GM12801 (cell line): ENCODE measurements at regions not wholly inside any gene's neighbourhood (a gene's known extent, or its start where the extent isn't known, plus 50 kb on each side); places are given as distances from the start of the nearest gene placed in this dataset.

Experiments
- TF ChIP-seq, protein P1 (sequence below): IDR thresholded peaks from one replicate; pipeline ENCODE4 v1.5.1; 2011; ENCODE audit warnings: control low read depth; ENCODE audit not compliant: insufficient read length; ENCODE audit errors: extremely low read depth

DNA sequence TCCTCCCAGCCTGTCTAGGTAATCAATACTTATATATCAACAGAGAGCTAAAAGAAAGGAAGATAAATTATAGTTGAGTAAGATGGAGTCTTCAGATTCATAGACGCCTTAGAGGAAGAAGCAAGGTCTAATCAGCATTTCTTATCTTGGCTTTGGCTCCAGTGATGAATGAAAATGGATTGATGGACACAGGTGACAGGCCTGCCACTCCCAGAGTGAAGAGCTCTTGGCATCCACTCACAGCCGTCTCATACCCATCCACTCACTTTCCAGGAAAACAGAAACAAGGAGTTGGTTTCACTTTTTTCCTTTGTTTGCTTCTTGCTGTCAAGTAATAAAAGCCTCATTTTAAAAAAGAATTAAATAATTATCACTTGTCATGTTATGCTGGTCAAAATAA lies 168.2 kb downstream of the MFSD1 start:
- TF ChIP-seq, protein P1, sequence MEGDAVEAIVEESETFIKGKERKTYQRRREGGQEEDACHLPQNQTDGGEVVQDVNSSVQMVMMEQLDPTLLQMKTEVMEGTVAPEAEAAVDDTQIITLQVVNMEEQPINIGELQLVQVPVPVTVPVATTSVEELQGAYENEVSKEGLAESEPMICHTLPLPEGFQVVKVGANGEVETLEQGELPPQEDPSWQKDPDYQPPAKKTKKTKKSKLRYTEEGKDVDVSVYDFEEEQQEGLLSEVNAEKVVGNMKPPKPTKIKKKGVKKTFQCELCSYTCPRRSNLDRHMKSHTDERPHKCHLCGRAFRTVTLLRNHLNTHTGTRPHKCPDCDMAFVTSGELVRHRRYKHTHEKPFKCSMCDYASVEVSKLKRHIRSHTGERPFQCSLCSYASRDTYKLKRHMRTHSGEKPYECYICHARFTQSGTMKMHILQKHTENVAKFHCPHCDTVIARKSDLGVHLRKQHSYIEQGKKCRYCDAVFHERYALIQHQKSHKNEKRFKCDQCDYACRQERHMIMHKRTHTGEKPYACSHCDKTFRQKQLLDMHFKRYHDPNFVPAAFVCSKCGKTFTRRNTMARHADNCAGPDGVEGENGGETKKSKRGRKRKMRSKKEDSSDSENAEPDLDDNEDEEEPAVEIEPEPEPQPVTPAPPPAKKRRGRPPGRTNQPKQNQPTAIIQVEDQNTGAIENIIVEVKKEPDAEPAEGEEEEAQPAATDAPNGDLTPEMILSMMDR = no peak

DNA sequence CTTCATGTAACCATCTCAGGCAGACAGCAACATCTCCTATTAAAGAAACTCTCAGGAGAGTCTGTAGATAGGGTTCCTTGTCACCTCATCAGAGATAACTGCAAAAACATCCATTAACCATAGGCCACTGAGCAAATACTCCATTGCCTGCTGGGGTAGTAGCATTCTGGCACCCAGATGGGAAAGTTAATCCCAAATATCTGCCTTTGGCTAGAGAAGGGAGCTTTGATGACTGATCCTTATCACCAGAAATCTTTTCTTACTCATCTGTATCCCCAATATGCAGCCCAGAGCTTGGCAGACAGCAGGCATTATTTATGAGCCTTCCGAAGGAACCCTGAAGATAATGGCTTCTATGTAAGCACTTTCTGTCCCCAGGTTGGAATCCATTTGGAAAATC lies 173.1 kb downstream of the MFSD1 start:
- TF ChIP-seq, protein P1 = no peak

DNA sequence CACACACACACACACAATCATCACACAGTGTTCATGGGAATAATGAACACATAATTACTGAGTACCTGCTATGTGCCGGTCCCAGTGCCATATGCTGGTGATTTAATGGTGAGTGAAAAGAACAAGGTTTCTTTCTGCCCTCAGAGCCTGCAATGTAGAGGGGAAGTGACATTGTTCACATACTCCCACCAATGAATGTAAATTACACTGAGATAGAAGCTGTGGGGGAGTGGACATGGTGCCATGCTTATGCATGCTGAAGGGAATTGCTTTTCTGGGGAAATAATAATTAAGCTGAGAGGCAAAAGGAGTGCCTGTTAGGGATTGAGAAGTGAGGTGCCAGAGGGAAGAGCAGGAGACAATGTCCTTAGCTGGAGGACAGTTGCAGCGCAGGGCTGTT lies 175.1 kb downstream of the MFSD1 start:
- TF ChIP-seq, protein P1 = no peak

DNA sequence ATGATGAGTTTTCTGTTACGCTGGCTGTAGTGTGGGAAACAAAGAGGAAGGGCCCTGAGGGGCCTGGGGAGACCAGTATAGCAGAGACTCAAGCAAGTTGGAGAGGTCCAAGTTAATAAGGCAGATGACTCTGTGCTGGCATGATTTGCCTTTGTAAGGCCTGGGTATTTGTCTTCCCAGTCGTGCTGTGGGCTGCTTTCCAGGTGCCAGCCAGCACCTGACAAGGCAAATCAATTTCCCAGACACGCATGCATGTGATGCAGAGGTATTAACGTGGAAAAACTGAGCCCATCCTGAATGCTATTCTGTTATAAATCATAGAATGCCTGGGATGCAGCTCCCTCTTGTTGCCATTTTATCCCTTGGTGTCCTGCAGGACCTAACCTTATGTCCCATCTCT lies 175.6 kb downstream of the MFSD1 start:
- TF ChIP-seq, protein P1 = no peak

DNA sequence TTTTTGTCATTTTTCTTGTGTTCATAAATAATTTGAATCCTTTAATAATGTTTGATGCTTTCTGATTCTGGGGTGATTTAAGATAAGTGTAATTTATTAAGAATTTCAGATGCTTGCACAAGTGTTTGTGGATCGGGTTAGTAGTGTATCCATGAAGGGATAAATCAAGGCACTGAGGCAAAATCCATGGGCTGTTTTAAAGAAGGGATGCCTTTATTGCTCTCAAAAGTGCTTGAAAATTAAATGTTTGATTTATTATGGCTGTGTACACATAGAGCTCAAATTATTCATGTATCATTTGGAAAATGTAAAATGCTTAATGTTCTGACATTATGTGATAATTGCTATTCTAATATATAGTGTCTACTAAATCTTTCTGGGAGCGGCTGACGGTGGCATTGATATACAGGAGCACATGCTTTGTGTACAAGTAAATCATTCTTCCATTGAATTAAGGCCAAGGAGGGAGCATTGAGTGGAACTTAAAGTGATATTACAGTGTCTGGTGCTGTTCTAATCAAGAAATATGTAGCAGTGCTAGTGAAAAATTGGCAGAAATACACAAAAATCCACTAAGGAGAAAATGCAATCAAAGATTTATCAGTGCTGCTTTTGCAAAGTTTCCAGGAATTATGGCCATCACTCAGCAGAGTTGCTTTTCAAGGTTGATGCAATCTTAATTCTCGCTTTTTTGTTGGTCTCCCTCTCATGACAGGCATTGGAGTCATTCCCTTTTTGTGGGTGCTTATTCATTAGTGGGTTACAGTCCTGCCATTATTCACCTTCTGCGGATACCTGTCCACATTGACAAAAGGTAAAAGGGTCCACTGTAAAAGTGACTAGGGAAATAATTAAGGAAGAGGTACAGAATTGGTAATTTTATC lies 181.6 kb downstream of the MFSD1 start:
- TF ChIP-seq, protein P1 = no peak

DNA sequence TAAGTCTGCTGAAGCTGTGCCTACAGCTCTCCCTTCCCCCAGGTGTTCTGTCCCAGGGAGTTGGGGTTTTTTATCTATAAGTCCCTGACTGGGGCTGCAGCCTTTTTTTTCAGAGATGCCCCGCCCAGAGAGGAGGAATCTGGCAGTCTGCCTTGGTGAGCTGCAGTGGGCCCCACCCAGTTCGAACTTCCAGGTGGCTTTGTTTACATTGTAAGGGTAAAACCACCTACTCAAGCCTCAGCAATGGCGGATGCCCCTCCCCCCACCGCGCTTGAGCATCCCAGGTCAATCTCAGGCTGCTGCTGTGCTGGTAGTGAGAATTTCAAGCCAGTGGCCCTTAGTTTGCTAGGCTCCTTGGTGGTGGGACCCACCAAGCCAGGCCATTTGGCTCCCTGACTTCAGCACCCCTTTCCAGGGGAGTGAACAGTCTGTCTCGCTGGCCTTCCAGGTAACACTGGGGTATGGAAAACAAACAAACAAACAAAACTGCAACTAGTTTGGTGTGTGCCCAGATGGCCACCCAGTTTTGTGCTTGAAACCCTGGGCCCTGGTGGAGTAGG lies 189.4 kb downstream of the MFSD1 start:
- TF ChIP-seq, protein P1 = no peak

DNA sequence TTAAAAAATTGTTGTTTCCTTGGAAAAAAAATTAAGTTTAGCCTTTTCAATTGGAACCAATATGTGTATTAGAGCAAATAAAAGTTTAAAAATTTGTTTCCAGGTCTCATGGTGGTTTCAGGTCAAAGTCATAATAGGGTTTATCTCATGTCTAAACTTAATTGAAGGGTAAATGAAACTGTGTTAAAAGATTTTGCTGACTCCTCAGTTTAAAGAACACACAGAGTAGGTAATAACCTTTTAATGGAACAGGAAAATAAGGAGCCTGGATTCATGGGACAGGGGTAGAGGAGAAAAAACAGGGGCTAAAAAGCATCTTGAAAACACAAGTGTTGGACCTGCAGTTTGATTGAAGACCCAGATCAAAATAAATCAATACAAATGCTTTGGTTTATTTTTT lies 190.6 kb downstream of the MFSD1 start:
- TF ChIP-seq, protein P1 = no peak
